NCI-H1694 treated with DMSO at 0.1 percent for 48 hours (cell line): ENCODE measurements at regions not wholly inside any gene's neighbourhood (a gene's known extent, or its start where the extent isn't known, plus 50 kb on each side); places are given as distances from the start of the nearest gene placed in this dataset.

Experiments
- DNase-seq: peaks from one replicate; lab custom pipeline; 2025; lab: John Stamatoyannopoulos, UW

- DNase-seq: no peak
These were observed 168.5 kb upstream of the GLI2 start for GRCh38 chr2:120567128-120567527.

GRCh38 chr2:120568089-120568974, 167.3 kb upstream of the GLI2 start:
- no peak for DNase-seq

- no peak for DNase-seq
These were observed 166.7 kb upstream of the GLI2 start for GRCh38 chr2:120568975-120569268.

GRCh38 chr2:120570001-120570400, 165.7 kb upstream of the GLI2 start:
- no peak for DNase-seq

- no peak for DNase-seq
These were observed 165.1 kb upstream of the GLI2 start for GRCh38 chr2:120570546-120570945.

GRCh38 chr2:120571015-120571728, 164.5 kb upstream of the GLI2 start:
- no peak for DNase-seq

- DNase-seq: no peak
These were observed 163.4 kb upstream of the GLI2 start for GRCh38 chr2:120572226-120572625.

- DNase-seq: no peak
These were observed 161.0 kb upstream of the GLI2 start for GRCh38 chr2:120574620-120575019.

- DNase-seq: no peak
These were observed 159.7 kb upstream of the GLI2 start for GRCh38 chr2:120575966-120576365.

- peak; percentile 42 for DNase-seq
These were observed 158.9 kb upstream of the GLI2 start for GRCh38 chr2:120576509-120577474.

- no peak for DNase-seq
These were observed 157.9 kb upstream of the GLI2 start for GRCh38 chr2:120577721-120578295.

GRCh38 chr2:120578576-120579352, 156.9 kb upstream of the GLI2 start:
- no peak for DNase-seq

- DNase-seq: no peak
These were observed 155.6 kb upstream of the GLI2 start for GRCh38 chr2:120579916-120580685.

GRCh38 chr2:120580709-120581108, 155.0 kb upstream of the GLI2 start:
- DNase-seq: no peak

- DNase-seq: no peak
These were observed 152.5 kb upstream of the GLI2 start for GRCh38 chr2:120583121-120583520.

- no peak for DNase-seq
These were observed 151.7 kb upstream of the GLI2 start for GRCh38 chr2:120583851-120584570.

GRCh38 chr2:120586507-120587278, 149.0 kb upstream of the GLI2 start:
- DNase-seq: no peak

GRCh38 chr2:120587279-120587996, 148.2 kb upstream of the GLI2 start:
- DNase-seq: no peak
